HG02642 (cell line): ENCODE measurements at regions not wholly inside any gene's neighbourhood (a gene's known extent, or its start where the extent isn't known, plus 50 kb on each side); places are given as distances from the start of the nearest gene placed in this dataset.
"Not testable (repeated sequence)": the region's sequence is repeated elsewhere in the genome, so short reads cannot be mapped to it uniquely, and the experiment has no call there.

ENCODE experiments used
- ATAC-seq: cut with Tn5 transposase; IDR thresholded peaks from one replicate; pipeline ENCODE4 v1.9.1; 2021; ENCODE audit warnings: mild to moderate bottlenecking; ENCODE audit not compliant: unreplicated experiment, poor library complexity

DNA sequence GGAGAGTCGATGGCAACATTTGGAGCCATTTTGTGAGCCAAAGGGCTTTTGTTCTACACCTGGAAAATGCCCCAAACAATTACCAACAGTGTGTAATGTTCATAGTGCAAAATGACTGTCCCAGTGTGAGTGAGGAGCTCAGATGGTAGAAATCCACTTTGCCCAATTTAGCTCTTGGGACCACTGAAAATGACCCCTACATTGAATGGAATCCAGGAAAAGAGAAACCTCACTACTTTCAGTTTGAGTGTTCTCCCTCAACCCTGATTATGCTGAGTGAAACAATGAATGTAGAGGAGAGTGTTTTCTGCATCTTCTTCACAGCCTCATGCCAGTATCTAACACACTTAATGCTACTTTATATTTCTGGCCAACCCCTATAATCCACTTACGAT is 84.9 kb upstream of the NRN1 start:
- ATAC-seq = no peak

DNA sequence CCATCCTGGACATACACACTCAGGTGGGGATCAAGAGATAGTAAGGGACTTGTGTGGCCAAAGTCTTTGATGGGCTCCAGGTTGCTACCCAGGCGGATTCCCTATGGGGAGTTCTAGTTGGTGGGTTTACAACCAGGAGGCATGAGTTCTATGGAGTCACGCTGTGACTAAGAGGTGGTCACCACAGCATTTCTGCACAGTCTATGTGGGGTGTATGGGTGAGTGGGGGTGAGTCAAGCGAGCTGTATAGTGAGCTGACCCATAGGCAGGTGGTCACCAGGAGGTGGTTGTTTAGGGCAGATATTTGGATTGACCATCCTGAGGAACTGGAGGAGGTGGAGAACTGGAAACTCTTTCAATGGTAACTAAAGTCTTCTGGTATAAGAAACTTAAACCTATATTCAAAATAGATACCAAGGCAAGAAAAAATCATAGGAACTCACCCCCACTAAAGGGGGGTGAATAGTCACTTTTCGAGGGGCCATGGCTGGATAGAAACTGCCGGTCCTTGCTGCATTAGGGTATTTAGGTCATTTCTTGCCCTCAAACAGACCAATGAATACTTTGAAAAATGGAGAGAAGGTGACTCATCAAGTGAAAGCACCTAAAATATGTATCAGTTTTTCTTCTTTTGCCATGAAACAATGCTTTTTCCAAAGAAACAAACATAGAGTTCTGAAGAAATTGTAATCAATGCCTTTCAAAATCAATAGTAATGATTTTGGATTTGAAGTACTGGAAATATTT is 84.3 kb upstream of the NRN1 start:
- ATAC-seq = no peak

DNA sequence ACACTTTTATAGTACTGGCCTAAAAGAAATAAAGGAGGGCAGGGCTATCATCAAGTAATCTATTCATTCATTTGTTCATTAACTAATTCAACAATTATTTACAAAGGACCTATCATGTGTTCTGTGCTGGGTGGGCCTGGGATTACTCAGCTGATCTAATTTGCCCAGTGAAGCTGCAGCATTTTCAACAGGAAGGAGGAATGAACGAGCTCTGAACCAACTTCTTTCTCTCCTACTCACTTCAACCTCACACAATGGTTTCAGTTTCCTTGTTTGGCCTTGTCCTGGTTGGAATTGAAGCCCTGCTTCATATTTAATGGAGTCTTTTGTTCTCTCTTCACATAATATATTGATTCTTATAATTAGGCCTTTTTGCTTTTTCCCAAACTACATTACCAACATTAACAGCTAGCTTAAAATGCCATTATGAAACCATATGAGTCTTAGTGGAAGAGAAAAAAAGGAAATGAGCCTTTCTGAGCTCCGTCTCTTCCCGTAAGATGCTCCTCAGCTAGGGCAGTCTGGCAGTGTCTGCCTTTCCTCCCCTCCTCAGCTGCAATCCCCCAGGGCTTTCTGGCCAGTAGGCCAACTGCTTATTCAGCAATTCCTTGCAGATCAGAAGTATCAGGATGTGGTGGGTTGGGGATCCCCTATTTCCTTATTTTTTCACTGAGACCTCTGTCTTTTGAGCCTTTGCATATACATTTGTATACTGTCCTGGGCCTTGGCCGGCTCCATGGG is 79.4 kb upstream of the NRN1 start:
- peak; percentile 59 for ATAC-seq

DNA sequence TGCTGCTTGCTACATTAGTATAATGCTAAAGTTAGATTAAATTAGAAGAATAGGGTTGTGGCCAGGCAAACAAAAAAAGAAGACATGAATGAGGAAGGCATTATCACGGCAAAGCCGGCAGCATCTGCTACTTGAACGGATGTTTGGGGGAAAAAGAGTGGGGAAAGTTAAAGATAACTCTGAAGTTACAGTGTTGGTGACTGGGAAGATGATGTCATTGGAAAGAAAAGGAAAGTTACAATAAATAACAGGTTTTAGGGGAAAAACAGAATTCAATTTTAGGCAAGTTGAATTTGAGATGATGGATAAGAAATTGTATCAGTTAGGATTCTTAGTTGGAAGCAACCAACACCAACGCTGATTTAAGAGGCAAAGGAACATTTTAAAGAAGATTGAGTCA is 74.2 kb upstream of the NRN1 start:
- ATAC-seq = no peak

DNA sequence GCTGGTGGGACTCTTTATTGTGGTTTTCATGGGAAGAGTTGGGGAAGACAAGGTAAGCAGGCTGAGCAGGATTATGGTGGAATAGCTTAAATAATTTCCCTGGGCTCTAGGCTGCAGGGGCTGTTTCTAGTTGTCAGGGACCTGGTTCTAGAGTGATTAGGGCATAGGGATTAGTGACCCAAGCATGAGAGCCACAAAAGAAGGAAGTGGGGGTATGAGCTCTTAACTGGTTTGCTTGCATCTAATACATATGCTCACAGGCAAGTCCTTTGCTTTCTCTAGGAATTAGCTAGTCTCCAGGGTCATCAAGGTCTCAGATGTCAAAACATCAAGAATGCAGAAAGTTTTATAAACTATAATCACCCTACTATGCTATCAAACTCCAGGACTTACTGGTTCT is 67.5 kb upstream of the NRN1 start:
- no peak for ATAC-seq

DNA sequence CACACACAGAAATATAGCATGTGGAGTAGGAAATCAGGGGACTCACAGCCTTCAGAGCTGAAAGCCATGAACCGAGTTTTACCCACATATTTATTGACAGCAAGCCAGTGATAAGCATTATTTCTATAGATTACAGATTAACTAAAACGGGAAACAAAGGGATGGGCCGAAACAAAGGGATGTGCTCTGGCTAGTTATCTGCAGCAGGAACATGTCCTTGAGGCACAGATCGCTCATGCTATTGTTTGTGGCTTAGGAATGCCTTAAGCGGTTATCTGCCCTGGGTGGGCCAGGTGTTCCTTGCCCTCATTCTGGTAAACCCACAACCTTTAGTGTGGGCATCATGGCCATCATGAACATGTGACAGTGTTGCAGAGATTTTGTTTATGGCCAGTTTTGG is 61.4 kb upstream of the NRN1 start:
- ATAC-seq = not testable (repeated sequence)

DNA sequence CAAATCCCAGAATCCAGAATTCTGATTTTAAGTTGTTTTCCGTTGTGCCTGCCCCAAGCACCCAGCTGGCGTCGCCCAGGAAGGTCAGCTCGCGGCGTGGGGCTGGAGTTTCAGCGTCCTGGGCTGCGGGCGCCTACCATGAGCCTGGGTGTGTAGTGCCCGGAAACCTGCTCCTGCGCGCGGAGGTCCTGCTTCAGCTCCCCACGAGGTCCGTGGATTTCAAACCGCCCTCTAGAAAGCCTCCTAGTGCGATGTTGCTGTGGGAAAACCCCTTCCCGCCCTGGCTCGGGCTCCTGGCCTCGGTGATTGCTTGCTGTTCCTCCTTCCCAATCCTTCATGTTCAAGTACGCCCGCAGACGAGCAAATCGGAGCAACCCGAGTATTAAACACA is 51.3 kb upstream of the NRN1 start:
- ATAC-seq = no peak

DNA sequence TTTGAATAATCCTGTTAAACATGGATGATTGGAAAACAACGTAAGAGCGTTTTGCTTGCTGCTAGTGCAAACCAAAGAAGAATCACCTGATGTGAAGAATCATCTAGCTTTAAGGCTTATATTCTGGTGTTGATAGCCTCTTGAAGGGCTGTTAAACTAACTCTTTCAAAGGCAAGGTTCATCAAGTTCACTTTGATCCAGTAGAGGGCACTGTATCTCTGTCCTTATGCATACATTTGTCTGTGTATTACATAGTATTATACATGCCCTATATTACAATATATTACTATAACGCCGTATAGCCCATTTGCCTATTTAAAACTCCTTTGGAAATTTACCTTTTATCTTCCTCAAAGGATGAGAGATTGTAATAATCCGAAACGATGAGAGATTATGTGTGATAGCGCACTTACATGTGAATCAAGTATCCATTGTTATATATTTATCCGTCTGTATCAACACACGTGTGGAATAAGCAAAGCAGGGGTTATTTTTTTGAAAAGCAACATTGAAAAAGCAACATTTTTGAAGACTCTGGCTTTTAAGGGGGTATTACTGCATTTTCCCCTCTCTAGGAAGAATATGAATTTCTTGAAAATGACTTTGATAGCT is 50.8 kb upstream of the NRN1 start:
- ATAC-seq = no peak
